HG03025 (cell line): ENCODE measurements at regions not wholly inside any gene's neighbourhood (a gene's known extent, or its start where the extent isn't known, plus 50 kb on each side); places are given as distances from the start of the nearest gene placed in this dataset.
"Not testable (repeated sequence)": the region's sequence is repeated elsewhere in the genome, so short reads cannot be mapped to it uniquely, and the experiment has no call there.

Source experiments
- ATAC-seq: cut with Tn5 transposase; IDR thresholded peaks from one replicate; pipeline ENCODE4 v1.9.1; 2021; ENCODE audit warnings: mild to moderate bottlenecking, moderate library complexity; ENCODE audit not compliant: unreplicated experiment, low FRiP score

- no peak for ATAC-seq
Observed at GRCh38 chr7:113625494-113626102, 293.2 kb downstream of the PPP1R3A start.

GRCh38 chr7:113622796-113623195 lies 296.0 kb downstream of the PPP1R3A start:
- no peak for ATAC-seq

GRCh38 chr7:113610572-113610971 lies 308.2 kb downstream of the PPP1R3A start:
- no peak for ATAC-seq

GRCh38 chr7:113608782-113609181 lies 310.0 kb downstream of the PPP1R3A start:
- ATAC-seq, result no peak

GRCh38 chr7:113606325-113606724 lies 312.5 kb downstream of the PPP1R3A start:
- ATAC-seq, result no peak

- not testable (repeated sequence) for ATAC-seq
Observed at GRCh38 chr7:113600428-113600827, 318.4 kb downstream of the PPP1R3A start.

GRCh38 chr7:113593455-113593854 lies 325.4 kb downstream of the PPP1R3A start:
- ATAC-seq, result not testable (repeated sequence)

- not testable (repeated sequence) for ATAC-seq
Observed at GRCh38 chr7:113592924-113593323, 325.9 kb downstream of the PPP1R3A start.

- ATAC-seq, result no peak
Observed at GRCh38 chr7:113582471-113582870, 336.3 kb downstream of the PPP1R3A start.

- not testable (repeated sequence) for ATAC-seq
Observed at GRCh38 chr7:113563257-113563656, 355.6 kb downstream of the PPP1R3A start.

GRCh38 chr7:113562801-113563200 lies 356.0 kb downstream of the PPP1R3A start:
- ATAC-seq, result no peak

- ATAC-seq, result no peak
Observed at GRCh38 chr7:113562242-113562641, 356.6 kb downstream of the PPP1R3A start.

- no peak for ATAC-seq
Observed at GRCh38 chr7:113561446-113561845, 357.4 kb downstream of the PPP1R3A start.

- ATAC-seq, result no peak
Observed at GRCh38 chr7:113550966-113551365, 367.8 kb downstream of the PPP1R3A start.

GRCh38 chr7:113548561-113548960 lies 370.2 kb downstream of the PPP1R3A start:
- ATAC-seq, result peak; percentile 49

- peak; percentile 63 for ATAC-seq
Observed at GRCh38 chr7:113548137-113548536, 370.7 kb downstream of the PPP1R3A start.

- ATAC-seq, result no peak
Observed at GRCh38 chr7:113521468-113521867, 397.3 kb downstream of the PPP1R3A start.

GRCh38 chr7:113519472-113519871 lies 399.3 kb downstream of the PPP1R3A start:
- ATAC-seq, result no peak

- ATAC-seq, result no peak
Observed at GRCh38 chr7:113504691-113505090, 386.3 kb upstream of the SMIM30 start.

GRCh38 chr7:113504142-113504541 lies 385.8 kb upstream of the SMIM30 start:
- ATAC-seq, result no peak

GRCh38 chr7:113496586-113496985 lies 378.2 kb upstream of the SMIM30 start:
- not testable (repeated sequence) for ATAC-seq

- not testable (repeated sequence) for ATAC-seq
Observed at GRCh38 chr7:113494797-113495566, 376.6 kb upstream of the SMIM30 start.
